Activated T-cell treated with anti-CD3 and anti-CD28 coated beads, Interleukin-2, amount 50 U/mL, for 72 hours (primary cell): ENCODE measurements at regions not wholly inside any gene's neighbourhood (a gene's known extent, or its start where the extent isn't known, plus 50 kb on each side); places are given as distances from the start of the nearest gene placed in this dataset.

ENCODE experiments used
- ATAC-seq, 2 donors: fragments of 150-1000 bp; cut with Tn5 transposase; replicated peaks in 1 of 2; 2 replicates each; pipeline ENCODE4 v1.10.0; 2021; ENCODE audit warnings: moderate library complexity in 2 of 2, mild to moderate bottlenecking in 1 of 2
- DNase-seq, 2 donors: peaks; one replicate each; pipeline ENCODE4 v3.0.0; 2021 to 2022; ENCODE audit warnings: mixed read lengths in 1 of 2
- H3K27ac Mint-ChIP-seq: one replicate; pipeline ENCODE4 v1.8.0; 2022; ENCODE audit warnings: mild to moderate bottlenecking, moderate library complexity, mixed read lengths
- H3K27me3 Mint-ChIP-seq: one replicate; pipeline ENCODE4 v1.8.0; 2022; ENCODE audit warnings: low read depth, mixed read lengths
- H3K36me3 Mint-ChIP-seq, 2 donors: one replicate each; pipeline ENCODE4 v1.8.0; 2022; ENCODE audit warnings: mixed read lengths in 2 of 2, mild to moderate bottlenecking in 1 of 2; ENCODE audit not compliant: insufficient read depth in 2 of 2
- H3K4me1 Mint-ChIP-seq: one replicate; pipeline ENCODE4 v1.8.0; 2022; ENCODE audit warnings: low read depth, mixed read lengths
- H3K4me3 Mint-ChIP-seq, 2 donors: one replicate each; pipeline ENCODE4 v1.8.0; 2022; ENCODE audit warnings: mild to moderate bottlenecking in 2 of 2, mixed read lengths in 2 of 2, moderate library complexity in 2 of 2
- H3K9me3 Mint-ChIP-seq, 2 donors: one replicate each; pipeline ENCODE4 v1.8.0; 2022; ENCODE audit warnings: mixed read lengths in 2 of 2

DNA sequence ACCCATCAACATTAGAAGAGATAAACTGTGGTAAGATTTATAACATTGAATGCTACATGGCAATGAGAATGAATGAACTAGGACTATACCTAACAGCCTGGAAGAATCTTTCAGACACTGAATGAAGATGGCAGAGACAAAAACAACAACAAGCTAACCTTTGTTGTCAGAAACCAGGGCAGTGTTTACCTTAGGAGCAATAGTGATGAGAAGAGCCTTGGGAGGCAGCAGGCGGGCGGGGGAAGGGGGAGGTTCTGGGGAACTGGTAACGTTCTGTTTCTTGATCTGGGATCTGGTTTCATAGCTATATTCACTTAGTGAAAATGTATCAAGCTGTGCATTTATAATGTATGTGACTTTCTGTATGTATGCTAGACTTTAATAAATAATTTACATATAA lies 139.0 kb upstream of the TNRC6C start:
- Mint-ChIP-seq H3K4me3 (no peak overlapping the region), H3K27me3 (no peaks in the 10 kb centered on the region), H3K4me1 (no peaks in the 10 kb centered on the region), H3K9me3 (no peaks in the 10 kb centered on the region), H3K36me3 (no peaks in the 10 kb centered on the region), H3K27ac (no peak overlapping the region)
- ATAC-seq: no peak
- DNase-seq: no peak

DNA sequence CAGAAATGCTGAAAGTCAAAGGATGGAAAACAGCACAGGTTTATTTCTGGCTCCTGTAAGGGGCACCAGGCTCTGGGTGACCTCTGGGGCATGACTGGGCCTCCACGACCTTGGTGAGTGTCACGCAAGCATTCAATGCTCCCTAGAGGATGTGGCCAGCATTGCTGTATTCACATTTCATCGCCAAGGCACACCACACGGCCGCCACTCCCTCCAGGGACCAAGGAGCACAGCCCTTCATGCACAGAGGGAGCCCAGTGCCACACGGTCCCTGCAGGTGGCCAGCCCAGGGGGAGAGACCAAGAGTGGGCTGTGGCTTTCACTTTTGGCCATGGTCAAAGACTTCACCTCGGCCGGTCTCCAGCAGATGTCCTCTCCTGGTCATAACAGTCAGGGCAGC lies 137.4 kb upstream of the TNRC6C start:
- DNase-seq (no peak), ATAC-seq (peak in 1 of 2 donors; percentile 44)
- no peak overlapping the region for H3K27ac Mint-ChIP-seq
- no peak overlapping the region for H3K4me3 Mint-ChIP-seq
- H3K27me3 Mint-ChIP-seq: no peaks in the 10 kb centered on the region
- H3K9me3 Mint-ChIP-seq: no peaks in the 10 kb centered on the region
- no peaks in the 10 kb centered on the region for H3K4me1 Mint-ChIP-seq
- H3K36me3 Mint-ChIP-seq: no peaks in the 10 kb centered on the region

DNA sequence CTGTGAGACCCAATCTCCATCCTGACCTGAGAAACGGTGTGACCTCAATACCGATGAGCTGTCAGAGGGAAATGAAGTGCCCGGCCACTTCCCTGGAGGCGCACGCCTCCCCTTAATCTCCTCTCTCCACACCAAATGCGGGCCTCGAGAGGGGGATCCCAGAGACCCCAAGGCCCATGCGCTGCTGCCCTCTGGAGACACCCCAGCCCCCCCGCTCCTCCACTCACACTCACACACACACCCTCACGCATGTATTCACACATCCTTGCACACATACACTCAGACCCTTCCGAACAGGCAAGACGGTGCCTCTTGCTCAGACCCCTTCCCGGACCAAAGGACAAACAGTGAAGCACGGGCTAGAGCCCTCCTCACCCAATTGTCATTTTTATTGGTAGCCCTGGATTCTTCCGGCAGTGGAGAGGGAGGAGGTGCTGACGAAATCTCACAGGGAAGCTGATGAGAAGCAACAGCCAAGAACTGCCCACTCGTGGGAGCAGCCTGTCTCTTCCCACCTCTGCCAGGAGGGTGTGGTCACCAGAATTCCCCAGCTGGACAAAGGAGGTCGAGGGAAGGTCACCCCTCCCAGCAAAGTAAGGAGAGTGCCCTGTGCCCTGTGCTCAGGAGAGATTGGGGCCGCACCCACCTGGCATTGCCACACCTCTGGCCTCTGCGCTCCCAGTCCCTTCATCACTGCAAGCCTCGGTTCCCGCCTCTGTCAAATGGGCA lies 136.0 kb upstream of the TNRC6C start:
- DNase-seq (no peak), ATAC-seq (no peak)
- Mint-ChIP-seq H3K36me3 (no peaks in the 10 kb centered on the region), H3K9me3 (no peaks in the 10 kb centered on the region), H3K27me3 (no peaks in the 10 kb centered on the region), H3K4me3 (no peak overlapping the region), H3K4me1 (no peaks in the 10 kb centered on the region), H3K27ac (no peak overlapping the region)

DNA sequence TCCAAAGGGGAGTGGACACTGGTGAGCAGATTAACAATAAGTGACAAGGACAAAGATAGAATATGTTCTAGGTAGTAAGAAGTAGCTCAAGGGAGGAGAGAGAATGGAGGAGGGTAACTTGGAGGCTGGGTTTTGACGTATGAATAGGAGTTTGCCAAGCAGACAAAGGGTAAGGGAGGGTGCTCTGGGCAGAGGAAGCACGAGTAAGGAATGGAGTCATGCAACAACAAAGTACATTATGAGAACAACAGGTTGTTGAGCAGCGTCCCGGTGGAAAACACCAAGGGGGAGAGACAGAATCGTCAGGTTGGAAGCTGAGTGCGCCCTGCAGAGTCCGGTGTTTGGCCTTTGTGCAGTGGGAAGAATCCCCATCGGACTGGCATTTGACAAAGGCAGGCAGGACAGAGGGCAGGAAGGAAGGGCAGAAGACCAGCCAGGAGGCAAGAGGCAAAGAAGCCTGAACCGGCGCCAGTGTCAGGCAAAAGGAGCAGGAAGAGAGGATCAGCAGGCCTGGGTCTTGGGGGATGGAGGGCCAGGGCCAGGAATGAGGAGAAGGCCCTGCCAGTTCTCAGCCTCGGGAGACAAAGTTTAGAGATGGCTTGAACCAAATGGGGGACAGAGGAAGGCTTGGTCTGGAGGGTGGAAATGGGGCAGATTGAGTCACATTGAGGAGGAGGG lies 134.3 kb upstream of the TNRC6C start:
- H3K27me3 Mint-ChIP-seq: no peaks in the 10 kb centered on the region
- no peaks in the 10 kb centered on the region for H3K9me3 Mint-ChIP-seq
- DNase-seq (no peak), ATAC-seq (no peak)
- no peak overlapping the region for H3K4me3 Mint-ChIP-seq
- no peak overlapping the region for H3K27ac Mint-ChIP-seq
- H3K36me3 Mint-ChIP-seq: no peaks in the 10 kb centered on the region
- no peaks in the 10 kb centered on the region for H3K4me1 Mint-ChIP-seq

DNA sequence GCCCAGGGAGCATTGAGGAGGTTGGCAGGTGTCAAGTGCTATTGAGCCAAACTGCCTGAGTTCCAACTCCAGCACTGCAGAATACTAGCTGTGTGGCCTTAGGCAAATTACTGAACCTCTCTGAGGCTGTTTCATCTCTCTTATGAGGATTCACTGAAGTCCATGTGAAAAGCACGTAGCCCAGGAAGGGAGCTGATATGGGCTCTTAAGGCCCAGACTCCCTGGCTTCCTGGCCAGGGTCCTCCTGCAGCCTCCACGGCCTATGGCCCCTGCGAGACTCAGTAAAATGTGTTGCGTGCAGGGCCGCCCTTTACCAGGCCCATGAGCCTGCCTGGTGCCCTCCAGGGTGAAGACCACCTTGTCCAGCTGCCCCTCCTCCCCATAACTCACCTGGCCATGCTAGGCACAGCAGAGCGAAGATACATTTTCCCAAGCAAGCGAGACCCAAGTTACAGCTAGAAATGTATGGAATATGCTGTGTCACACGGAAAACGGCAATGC lies 133.7 kb upstream of the TNRC6C start:
- Mint-ChIP-seq H3K4me1 (no peaks in the 10 kb centered on the region), H3K27ac (no peak overlapping the region), H3K36me3 (no peaks in the 10 kb centered on the region), H3K27me3 (no peaks in the 10 kb centered on the region), H3K9me3 (no peaks in the 10 kb centered on the region), H3K4me3 (no peak overlapping the region)
- ATAC-seq (no peak), DNase-seq (no peak)

DNA sequence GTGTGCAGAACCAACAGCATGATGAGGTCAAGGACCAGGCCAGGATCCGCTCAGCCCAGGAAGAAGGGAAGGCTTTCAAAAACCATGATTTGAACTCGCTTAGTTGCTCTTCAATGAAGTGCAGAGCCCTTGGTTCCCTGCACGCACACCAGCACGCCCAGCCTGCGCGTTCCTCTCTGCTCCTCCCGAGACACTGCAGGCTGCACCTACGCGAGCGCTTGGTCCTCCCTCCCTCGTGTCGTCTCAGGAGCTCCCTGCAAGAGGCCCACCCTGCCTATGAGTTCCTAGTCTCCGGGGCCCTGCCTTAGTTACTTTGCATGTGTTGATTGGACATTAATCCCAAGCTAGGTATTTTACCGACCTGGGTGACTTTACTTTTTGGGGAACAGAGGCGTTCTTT lies 132.9 kb upstream of the TNRC6C start:
- H3K36me3 Mint-ChIP-seq: no peaks in the 10 kb centered on the region
- peaks cover 6% of the 10 kb centered on the region for H3K4me1 Mint-ChIP-seq
- no peak overlapping the region for H3K27ac Mint-ChIP-seq
- H3K9me3 Mint-ChIP-seq: no peaks in the 10 kb centered on the region
- ATAC-seq (no peak), DNase-seq (no peak)
- H3K27me3 Mint-ChIP-seq: no peaks in the 10 kb centered on the region
- no peak overlapping the region for H3K4me3 Mint-ChIP-seq

DNA sequence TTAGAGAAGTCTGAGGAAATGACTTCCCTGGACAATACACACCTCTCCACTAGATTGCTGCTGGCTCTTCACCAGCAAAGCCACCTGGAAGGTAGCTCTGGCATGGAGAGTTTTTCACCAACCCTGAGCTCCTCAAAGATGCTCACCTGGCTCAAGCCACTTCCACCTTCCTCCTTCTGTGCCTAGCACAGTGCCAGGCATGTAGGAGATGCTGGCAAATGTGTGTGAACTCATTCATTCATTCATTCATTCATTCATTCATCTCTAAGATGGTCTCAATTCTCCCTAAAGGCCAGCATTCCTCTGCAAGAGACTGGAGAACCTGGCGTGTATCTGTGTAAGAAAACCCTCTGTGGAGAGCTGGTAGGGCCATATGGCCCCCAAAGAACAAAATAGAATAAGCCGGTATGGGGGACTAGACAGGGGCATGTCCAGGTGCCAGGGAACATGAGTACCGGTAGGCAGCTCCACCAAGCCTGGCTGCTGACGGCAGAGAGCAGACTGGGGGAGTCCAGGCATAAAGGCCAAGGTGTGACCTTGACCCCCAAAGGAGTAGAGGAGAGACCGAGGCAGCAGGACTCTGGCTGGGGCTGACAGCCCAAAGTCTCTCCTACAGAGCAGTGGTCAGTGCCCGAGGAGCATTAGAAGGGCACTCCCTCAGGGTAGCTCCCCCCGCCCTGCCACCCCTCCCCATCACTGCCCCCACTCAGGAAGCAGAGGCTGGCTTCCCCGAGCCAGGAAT lies 132.2 kb upstream of the TNRC6C start:
- H3K27ac Mint-ChIP-seq: no peak overlapping the region
- ATAC-seq (no peak), DNase-seq (no peak)
- H3K36me3 Mint-ChIP-seq: no peaks in the 10 kb centered on the region
- H3K27me3 Mint-ChIP-seq: no peaks in the 10 kb centered on the region
- peaks cover 12% of the 10 kb centered on the region for H3K4me1 Mint-ChIP-seq
- H3K9me3 Mint-ChIP-seq: no peaks in the 10 kb centered on the region
- no peak overlapping the region for H3K4me3 Mint-ChIP-seq

DNA sequence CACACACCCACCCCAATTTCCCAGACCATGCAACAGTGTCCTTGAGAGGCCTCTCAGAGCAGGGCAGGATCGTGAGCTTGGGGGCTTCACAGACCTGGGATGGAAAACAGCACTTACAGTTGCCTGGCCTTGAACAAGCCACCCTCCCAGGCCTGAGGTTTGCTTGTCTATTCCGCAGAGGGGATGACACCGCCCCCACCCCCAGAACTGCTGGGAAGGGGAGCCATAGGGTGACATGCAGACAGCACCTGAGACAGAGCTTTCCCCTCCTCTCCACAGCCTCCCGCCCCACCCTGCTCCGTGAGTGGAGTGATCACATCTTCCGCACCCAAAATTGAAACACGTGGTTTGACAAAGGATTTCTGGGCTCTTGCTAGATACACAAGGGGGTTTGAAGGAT lies 131.5 kb upstream of the TNRC6C start:
- H3K4me1 Mint-ChIP-seq: peaks cover 13% of the 10 kb centered on the region
- H3K27ac Mint-ChIP-seq: no peak overlapping the region
- H3K4me3 Mint-ChIP-seq: no peak overlapping the region
- no peaks in the 10 kb centered on the region for H3K9me3 Mint-ChIP-seq
- H3K36me3 Mint-ChIP-seq: no peaks in the 10 kb centered on the region
- DNase-seq (no peak), ATAC-seq (no peak)
- H3K27me3 Mint-ChIP-seq: peaks cover 1% of the 10 kb centered on the region

DNA sequence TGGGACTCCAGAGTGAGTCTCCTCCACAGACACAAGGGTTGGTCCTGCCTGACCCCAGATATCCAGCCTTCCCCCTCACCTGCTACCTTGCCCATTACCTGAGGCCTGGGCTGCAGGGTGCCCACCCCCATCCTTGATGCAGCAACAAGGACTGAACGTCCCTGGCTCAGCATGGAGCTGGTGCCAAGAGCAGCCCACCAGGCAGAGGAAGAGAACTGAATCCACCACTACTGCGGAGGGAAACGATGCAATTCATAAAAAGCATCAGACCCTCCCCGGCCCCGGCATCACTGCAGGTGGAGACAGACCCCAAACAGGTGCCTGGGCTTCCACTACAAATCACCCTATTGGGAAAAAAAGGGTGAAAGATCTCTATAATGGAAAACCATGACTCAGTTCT lies 131.0 kb upstream of the TNRC6C start:
- peaks cover 6% of the 10 kb centered on the region for H3K27me3 Mint-ChIP-seq
- no peak overlapping the region for H3K4me3 Mint-ChIP-seq
- H3K4me1 Mint-ChIP-seq: peaks cover 13% of the 10 kb centered on the region
- no peaks in the 10 kb centered on the region for H3K36me3 Mint-ChIP-seq
- no peaks in the 10 kb centered on the region for H3K9me3 Mint-ChIP-seq
- ATAC-seq (no peak), DNase-seq (no peak)
- no peak overlapping the region for H3K27ac Mint-ChIP-seq

DNA sequence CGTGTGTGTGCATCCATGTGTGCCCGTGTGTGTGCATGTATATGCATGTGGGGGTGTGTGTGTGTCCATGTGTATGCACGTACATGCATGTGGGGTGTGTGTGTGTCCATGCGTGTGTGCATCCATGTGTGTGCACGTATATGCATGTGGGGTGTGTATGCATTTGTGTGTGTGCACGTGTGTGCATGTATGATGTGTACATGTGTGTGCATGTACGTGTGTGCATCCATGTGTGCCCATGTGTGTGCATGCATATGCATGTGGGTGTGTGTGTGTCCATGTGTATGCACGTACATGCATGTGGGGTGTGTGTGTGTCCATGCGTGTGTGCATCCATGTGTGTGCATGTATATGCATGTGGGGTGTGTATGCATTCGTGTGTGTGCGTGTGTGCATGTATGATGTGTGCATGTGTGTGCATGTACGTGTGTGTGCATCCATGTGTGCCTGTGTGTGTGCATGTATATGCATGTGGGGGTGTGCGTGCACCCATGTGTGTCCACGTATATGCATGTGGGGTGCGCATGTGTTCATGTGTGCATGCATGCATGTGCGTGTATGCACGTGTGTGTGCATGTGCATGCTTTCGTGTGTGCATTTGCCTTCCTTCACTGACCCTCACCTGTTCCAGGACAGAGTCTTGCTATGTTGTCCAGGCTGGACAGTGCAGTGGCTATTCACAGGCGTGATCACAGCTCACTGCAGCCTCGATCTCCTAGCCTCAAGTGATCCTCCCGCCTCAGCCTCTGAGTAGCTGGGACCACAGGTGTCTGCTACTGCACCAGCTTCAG lies 129.6 kb upstream of the TNRC6C start:
- ATAC-seq (no peak), DNase-seq (no peak)
- Mint-ChIP-seq H3K9me3 (no peaks in the 10 kb centered on the region), H3K36me3 (no peaks in the 10 kb centered on the region), H3K4me1 (peaks cover 23% of the 10 kb centered on the region), H3K27me3 (peaks cover 8% of the 10 kb centered on the region), H3K4me3 (no peak overlapping the region), H3K27ac (no peak overlapping the region)

DNA sequence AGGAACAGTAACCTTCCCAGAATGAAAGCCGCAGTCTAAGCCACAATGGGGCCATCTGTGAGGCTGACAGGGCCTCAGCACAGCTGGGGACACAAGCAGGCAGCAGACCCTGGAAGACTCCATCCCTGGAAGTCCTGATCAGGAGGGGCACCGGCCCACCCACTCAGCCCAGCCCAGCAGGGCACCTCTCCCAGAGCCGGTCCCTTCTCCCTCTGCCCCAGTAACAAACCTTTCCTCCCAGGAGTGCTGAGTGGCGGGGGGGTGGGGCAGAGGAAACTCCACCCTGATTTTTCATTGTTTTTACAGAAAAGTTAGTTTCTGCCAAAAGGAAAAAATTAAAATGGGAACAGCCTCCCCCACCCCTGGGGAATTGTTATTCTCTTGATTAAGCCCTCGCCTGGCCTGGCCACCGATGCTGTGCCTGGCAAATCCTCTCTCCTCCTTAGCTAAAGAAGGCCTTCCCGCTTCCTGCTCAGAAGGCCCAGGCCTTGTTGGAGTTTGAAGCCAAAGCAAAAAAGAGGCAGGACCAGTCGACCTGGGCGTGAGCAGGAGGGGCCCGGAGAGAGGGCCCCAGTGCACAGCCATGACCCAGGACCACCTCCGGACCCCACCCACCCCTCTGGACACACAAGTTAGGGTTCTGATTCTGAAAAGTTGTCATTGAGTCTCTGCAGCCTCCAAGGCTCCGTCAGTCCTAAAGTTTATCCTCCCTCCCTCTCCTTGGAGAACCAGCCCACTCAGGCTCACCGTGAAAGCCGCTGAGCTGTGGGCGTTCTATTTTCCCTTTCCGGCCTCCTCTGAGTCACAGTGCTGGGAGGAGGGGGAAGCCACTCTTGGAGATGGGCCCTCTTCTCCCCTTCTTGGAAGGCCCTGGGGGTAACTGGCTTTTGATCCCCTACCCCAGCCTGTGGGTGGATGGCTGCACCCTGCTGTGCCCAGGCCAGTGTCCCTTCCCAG lies 128.4 kb upstream of the TNRC6C start:
- ATAC-seq (no peak), DNase-seq (no peak)

DNA sequence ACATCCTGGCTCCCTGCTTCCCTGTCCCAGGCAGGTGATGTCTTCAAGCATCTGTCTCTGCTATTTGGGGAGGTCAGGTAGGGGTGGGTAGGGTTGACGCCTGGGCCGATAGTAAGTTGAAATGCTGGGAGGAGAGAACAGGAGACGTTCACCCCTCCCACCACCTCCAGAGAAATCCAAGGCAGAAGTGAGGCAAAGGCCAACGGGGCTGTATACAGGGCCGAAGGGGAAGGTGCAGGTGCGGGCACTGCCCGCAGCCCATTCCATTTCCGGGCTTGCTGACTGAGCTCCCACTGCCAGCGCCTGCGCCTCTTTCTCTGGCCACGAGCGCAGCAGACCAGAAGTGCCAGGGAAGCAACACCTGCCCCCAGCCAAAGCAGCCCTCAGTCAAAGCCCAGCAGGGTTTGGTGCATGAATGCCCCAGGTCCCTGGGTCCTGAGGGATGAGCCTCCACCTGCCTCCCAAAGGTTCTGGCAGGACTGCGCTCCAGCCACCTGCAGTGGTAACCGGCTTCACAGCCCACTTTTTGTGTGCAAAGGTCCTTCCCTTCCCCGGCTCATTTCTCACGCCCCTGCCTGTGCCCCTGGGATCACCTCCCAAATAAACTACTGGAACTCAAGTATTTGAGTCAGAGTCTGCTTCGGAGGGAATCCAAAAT lies 127.6 kb upstream of the TNRC6C start:
- Mint-ChIP-seq H3K27me3 (peaks cover 8% of the 10 kb centered on the region), H3K27ac (no peak overlapping the region), H3K9me3 (no peaks in the 10 kb centered on the region), H3K4me3 (no peak overlapping the region), H3K36me3 (no peaks in the 10 kb centered on the region), H3K4me1 (peaks cover 40% of the 10 kb centered on the region)
- DNase-seq: no peak
- ATAC-seq: no peak

More for the DNA sequence above, 128.4 kb upstream of the TNRC6C start:
- H3K4me3 Mint-ChIP-seq: no peak overlapping the region
- peaks cover 8% of the 10 kb centered on the region for H3K27me3 Mint-ChIP-seq
- peaks cover 35% of the 10 kb centered on the region for H3K4me1 Mint-ChIP-seq
- no peak overlapping the region for H3K27ac Mint-ChIP-seq
- H3K36me3 Mint-ChIP-seq: no peaks in the 10 kb centered on the region
- no peaks in the 10 kb centered on the region for H3K9me3 Mint-ChIP-seq
